ENCODE measurements at regions not wholly inside any gene's neighbourhood (a gene's known extent, or its start where the extent isn't known, plus 50 kb on each side); places are given as distances from the start of the nearest gene placed in this dataset.

- no peaks in the 10 kb centered on the region for H3K9me3 ChIP-seq
- H3K4me3 ChIP-seq = no peak overlapping the region
- intact Hi-C loops (cut with DNase I) = no loop called here
- no peak overlapping the region for H3K27ac ChIP-seq
- H3K36me3 ChIP-seq = no peaks in the 10 kb centered on the region
- DNase-seq (ENCODE audit: extremely low spot score in 2 of 2) = no peak
- peaks cover 4% of the 10 kb centered on the region for H3K4me1 ChIP-seq
- no peaks in the 10 kb centered on the region for H3K27me3 ChIP-seq
- TF ChIP-seq POLR2A (IDR thresholded peaks at IDR 0.05) (no peak), POLR2AphosphoS5 (IDR thresholded peaks at IDR 0.05; ENCODE audit: insufficient read depth in 1 of 2, low read depth in 1 of 2) (no peak)
- TF ChIP-seq, protein P1, sequence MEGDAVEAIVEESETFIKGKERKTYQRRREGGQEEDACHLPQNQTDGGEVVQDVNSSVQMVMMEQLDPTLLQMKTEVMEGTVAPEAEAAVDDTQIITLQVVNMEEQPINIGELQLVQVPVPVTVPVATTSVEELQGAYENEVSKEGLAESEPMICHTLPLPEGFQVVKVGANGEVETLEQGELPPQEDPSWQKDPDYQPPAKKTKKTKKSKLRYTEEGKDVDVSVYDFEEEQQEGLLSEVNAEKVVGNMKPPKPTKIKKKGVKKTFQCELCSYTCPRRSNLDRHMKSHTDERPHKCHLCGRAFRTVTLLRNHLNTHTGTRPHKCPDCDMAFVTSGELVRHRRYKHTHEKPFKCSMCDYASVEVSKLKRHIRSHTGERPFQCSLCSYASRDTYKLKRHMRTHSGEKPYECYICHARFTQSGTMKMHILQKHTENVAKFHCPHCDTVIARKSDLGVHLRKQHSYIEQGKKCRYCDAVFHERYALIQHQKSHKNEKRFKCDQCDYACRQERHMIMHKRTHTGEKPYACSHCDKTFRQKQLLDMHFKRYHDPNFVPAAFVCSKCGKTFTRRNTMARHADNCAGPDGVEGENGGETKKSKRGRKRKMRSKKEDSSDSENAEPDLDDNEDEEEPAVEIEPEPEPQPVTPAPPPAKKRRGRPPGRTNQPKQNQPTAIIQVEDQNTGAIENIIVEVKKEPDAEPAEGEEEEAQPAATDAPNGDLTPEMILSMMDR (IDR thresholded peaks at IDR 0.05) = no peak
These were observed 116.9 kb upstream of the TEX51 start for GRCh38 chr2:126781806-126782205.

DNA sequence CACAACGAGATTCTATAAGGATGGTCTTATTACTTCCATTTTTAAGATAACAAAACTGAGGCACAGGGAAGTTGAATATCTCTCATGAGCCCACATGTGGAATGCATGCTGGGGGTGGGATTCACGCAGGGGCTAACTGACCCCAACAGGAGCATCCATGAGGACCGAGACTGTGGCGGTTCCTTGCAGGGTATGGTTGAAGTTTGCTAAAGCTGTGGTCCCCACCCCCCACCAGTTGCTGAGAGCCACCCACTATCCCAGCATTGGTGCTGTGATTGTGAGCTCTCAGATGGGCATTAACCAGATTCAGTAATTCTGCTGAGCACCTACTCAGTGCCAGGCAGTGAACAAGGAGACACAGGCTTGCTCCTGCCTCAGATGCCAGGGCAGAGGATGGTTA, 116.0 kb upstream of the TEX51 start:
- no peak for DNase-seq (ENCODE audit: extremely low spot score in 2 of 2)
- intact Hi-C loops (cut with DNase I) = no loop called here
- H3K4me1 ChIP-seq = no peaks in the 10 kb centered on the region
- no peak overlapping the region for H3K27ac ChIP-seq
- H3K9me3 ChIP-seq = no peaks in the 10 kb centered on the region
- no peak overlapping the region for H3K4me3 ChIP-seq
- H3K36me3 ChIP-seq = no peaks in the 10 kb centered on the region
- H3K27me3 ChIP-seq = no peaks in the 10 kb centered on the region
- TF ChIP-seq POLR2A (IDR thresholded peaks at IDR 0.05) (no peak), POLR2AphosphoS5 (IDR thresholded peaks at IDR 0.05; ENCODE audit: insufficient read depth in 1 of 2, low read depth in 1 of 2) (no peak)
- TF ChIP-seq, protein P1 (IDR thresholded peaks at IDR 0.05) = no peak

DNA sequence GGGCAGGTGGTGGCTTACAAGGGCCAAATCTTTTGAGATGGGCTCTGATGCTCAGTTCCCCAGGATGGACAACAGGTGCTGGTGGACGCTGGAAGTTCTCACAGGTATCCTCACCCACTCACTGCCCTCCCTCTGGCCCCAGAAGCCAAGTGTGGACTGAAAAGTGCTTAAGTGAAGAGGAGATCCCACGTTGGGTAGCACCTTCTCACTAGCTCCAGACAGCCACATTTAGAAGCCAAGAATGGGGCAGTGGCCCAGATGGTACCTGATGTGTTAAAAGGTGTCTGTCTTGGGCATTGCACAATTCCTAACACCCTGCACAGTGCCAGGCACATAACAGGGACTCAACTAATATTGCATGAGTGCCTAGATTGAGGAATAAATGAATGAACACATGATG, 115.3 kb upstream of the TEX51 start:
- Histone ChIP-seq H3K4me1 (no peaks in the 10 kb centered on the region), H3K9me3 (no peaks in the 10 kb centered on the region), H3K4me3 (no peak overlapping the region), H3K27me3 (no peaks in the 10 kb centered on the region), H3K36me3 (no peaks in the 10 kb centered on the region), H3K27ac (no peak overlapping the region)
- TF ChIP-seq POLR2A (IDR thresholded peaks at IDR 0.05) = no peak
- TF ChIP-seq, protein P1 (IDR thresholded peaks at IDR 0.05) = no peak
- no peak for DNase-seq (ENCODE audit: extremely low spot score in 2 of 2)
- intact Hi-C loops (cut with DNase I) = no loop called here

DNA sequence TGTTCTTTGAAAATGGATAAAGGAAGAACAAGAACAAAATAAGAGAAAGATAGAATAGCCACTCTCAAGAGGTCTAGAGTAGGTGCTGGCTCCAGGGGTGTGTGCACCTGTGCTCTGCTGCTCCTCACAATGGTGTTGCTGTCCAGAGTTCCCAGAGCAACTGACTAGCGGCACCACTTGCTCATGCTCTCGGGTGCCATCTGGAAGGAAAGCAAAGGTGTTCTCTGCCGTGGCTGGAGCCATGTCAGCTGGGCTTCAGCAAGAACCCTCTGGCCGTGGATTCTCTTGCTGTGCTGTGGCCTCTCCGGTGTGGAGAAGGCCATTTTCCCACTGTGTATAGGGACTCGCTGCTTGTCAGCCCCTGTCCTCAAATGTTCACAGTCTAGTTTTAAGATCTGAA, 114.6 kb upstream of the TEX51 start:
- TF ChIP-seq, protein P1 (IDR thresholded peaks at IDR 0.05) = no peak
- Histone ChIP-seq H3K36me3 (no peaks in the 10 kb centered on the region), H3K27me3 (no peaks in the 10 kb centered on the region), H3K4me1 (no peaks in the 10 kb centered on the region), H3K27ac (no peak overlapping the region), H3K9me3 (no peaks in the 10 kb centered on the region), H3K4me3 (no peak overlapping the region)
- no peak for DNase-seq (ENCODE audit: extremely low spot score in 2 of 2)
- intact Hi-C loops (cut with DNase I) = no loop called here

DNA sequence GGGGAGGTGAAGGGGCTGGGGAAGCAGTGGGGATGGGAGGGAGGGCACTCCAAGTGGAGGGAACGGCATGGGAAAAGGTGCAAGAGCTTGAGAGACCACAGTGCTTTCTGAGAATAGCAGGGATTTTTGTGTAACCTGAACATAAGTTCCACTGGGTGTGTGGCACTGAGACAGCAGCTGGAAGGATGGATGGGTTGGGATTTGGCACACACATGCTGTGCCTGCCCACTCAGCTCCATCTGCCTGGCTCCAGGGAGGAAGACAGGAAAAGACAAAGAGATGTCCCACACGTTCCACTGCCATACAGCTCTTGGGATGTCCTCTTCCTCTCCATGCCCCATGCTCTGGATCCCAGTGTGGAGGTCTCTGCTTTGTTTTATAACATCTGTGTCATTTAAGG, 114.1 kb upstream of the TEX51 start:
- no peak for DNase-seq (ENCODE audit: extremely low spot score in 2 of 2)
- intact Hi-C loops (cut with DNase I) = no loop called here

More for the DNA sequence above, 114.1 kb upstream of the TEX51 start:
- no peaks in the 10 kb centered on the region for H3K36me3 ChIP-seq
- no peak overlapping the region for H3K4me3 ChIP-seq
- no peak overlapping the region for H3K27ac ChIP-seq
- no peaks in the 10 kb centered on the region for H3K27me3 ChIP-seq
- no peaks in the 10 kb centered on the region for H3K9me3 ChIP-seq
- TF ChIP-seq, protein P1 (IDR thresholded peaks at IDR 0.05) = no peak
- no peak for TF ChIP-seq POLR2AphosphoS5 (IDR thresholded peaks at IDR 0.05; ENCODE audit: insufficient read depth in 1 of 2, low read depth in 1 of 2)
- TF ChIP-seq POLR2A (IDR thresholded peaks at IDR 0.05) = no peak
- H3K4me1 ChIP-seq = no peaks in the 10 kb centered on the region
